Naive thymus-derived CD8-positive, alpha-beta T cell (primary cell): ENCODE measurements at regions not wholly inside any gene's neighbourhood (a gene's known extent, or its start where the extent isn't known, plus 50 kb on each side); places are given as distances from the start of the nearest gene placed in this dataset.
A peak's percentile ranks its signal among the peaks of the same experiment; 100 is the strongest.

Experiments
- ATAC-seq, 2 donors: fragments of 150-1000 bp; cut with Tn5 transposase in 1 of 2; sonication (Bioruptor Pico), chemical (Tn5 transposase) in 1 of 2; 1 replicate in 1 of 2; 2 replicates in 1 of 2; pipeline ENCODE4 v1.10.0; 2021; ENCODE audit warnings: mild to moderate bottlenecking in 2 of 2, moderate library complexity in 2 of 2
- POLR2A ChIA-PET: fragments of 350-600 bp; sonication (Branson Sonifier 250); formaldehyde crosslinking; loops from one replicate; lab custom pipeline; 2021; ENCODE audit warnings: antibody characterized with exemption; lab: Charles Lee
- DNase-seq, 10 donors: peaks; one replicate each; pipeline versions ENCODE4 v3.0.0 to v3.0.0-alpha.2; 2020 to 2022
- H3K27ac Mint-ChIP-seq, 10 donors: one replicate each; pipeline ENCODE4 v1.8.0; 2020 to 2022; ENCODE audit warnings: mild to moderate bottlenecking in 10 of 10, mixed read lengths in 10 of 10, moderate library complexity in 4 of 10, inconsistent platforms in 1 of 10
- H3K27me3 Mint-ChIP-seq, 5 donors: one replicate each; pipeline ENCODE4 v1.8.0; 2021 to 2022; ENCODE audit warnings: mixed read lengths in 5 of 5
- H3K36me3 Mint-ChIP-seq, 3 donors: one replicate each; pipeline ENCODE4 v1.8.0; 2020 to 2022; ENCODE audit warnings: mixed read lengths in 3 of 3, mild to moderate bottlenecking in 2 of 3, inconsistent platforms in 1 of 3
- H3K4me1 Mint-ChIP-seq, 4 donors: one replicate each; pipeline ENCODE4 v1.8.0; 2021 to 2022; ENCODE audit warnings: mixed read lengths in 4 of 4
- H3K4me3 Mint-ChIP-seq, 10 donors: one replicate each; pipeline ENCODE4 v1.8.0; 2020 to 2022; ENCODE audit warnings: mild to moderate bottlenecking in 10 of 10, mixed read lengths in 10 of 10, moderate library complexity in 6 of 10, inconsistent platforms in 1 of 10
- H3K9me3 Mint-ChIP-seq, 9 donors: one replicate each; pipeline ENCODE4 v1.8.0; 2020 to 2022; ENCODE audit warnings: mixed read lengths in 9 of 9, mild to moderate bottlenecking in 3 of 9, inconsistent platforms in 1 of 9, moderate library complexity in 1 of 9

DNA sequence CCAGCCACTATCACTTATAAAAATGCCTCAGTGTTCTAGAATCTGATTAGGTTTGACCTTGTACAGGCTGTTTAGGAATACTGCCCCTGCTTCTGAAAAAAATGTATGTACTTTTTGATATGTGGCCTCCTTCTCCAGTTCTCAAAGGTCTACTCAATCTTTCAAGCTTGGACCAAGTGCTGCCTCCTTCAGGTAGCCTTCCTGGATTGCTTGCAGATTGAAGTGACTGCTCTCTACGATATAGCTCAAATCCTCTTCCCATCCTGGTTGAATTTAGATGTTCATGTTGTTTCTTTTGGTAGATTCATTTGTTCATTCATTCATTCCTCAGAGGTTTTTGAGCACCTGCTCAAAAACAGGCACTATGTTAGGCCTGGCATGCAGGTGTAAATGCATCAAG, 77.2 kb upstream of the NPTX2 start:
- no peak for DNase-seq
- Mint-ChIP-seq H3K27me3 (peaks cover 0 to 15% (median 3%) of the 10 kb centered on the region in 5 donors), H3K27ac (no peak overlapping the region), H3K4me1 (no peaks in the 10 kb centered on the region), H3K9me3 (peaks cover 0 to 23% (median 9%) of the 10 kb centered on the region in 9 donors), H3K4me3 (no peak overlapping the region), H3K36me3 (peaks cover 0 to 2% (median 0%) of the 10 kb centered on the region in 3 donors)
- POLR2A ChIA-PET = no interaction called here
- ATAC-seq = no peak

DNA sequence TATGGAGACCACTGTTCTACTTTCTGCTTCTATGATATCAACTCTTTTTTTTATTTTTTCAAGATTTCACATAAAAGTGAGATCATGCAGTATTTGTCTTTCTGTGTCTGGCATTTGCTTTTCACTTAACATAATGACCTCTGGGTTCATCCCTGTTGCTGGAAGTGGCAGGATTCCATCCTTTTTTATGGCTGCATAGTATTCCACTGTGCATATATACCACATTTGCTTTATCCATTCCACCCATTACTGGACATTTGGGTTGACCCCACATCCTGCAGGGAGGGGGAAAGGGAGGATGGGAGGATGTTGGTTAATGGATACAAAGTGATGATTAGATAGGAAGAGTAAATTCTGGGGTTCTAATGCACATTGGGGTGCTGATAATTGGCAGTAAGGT, 80.3 kb upstream of the NPTX2 start:
- H3K9me3 Mint-ChIP-seq = peaks cover 8 to 34% (median 15%) of the 10 kb centered on the region in 9 donors

GRCh38 chr7:98534493-98534892, 82.6 kb upstream of the NPTX2 start:
- DNase-seq (no peak), ATAC-seq (no peak)
- Mint-ChIP-seq H3K4me1 (no peaks in the 10 kb centered on the region), H3K36me3 (peaks cover 0 to 14% (median 3%) of the 10 kb centered on the region in 3 donors), H3K27me3 (peaks cover 0 to 18% (median 0%) of the 10 kb centered on the region in 5 donors), H3K4me3 (no peak overlapping the region), H3K27ac (peak overlapping the region in 1 of 10 donors; percentile 40), H3K9me3 (peaks cover 14 to 34% (median 26%) of the 10 kb centered on the region in 9 donors)
- POLR2A ChIA-PET = no interaction called here

More for the DNA sequence above, 80.3 kb upstream of the NPTX2 start:
- H3K4me3 Mint-ChIP-seq = no peak overlapping the region
- POLR2A ChIA-PET = no interaction called here
- peaks cover 0 to 6% (median 3%) of the 10 kb centered on the region in 3 donors for H3K36me3 Mint-ChIP-seq
- H3K4me1 Mint-ChIP-seq = no peaks in the 10 kb centered on the region
- DNase-seq = no peak
- H3K27ac Mint-ChIP-seq = no peak overlapping the region
- H3K27me3 Mint-ChIP-seq = peaks cover 0 to 13% (median 0%) of the 10 kb centered on the region in 5 donors
- ATAC-seq = no peak

DNA sequence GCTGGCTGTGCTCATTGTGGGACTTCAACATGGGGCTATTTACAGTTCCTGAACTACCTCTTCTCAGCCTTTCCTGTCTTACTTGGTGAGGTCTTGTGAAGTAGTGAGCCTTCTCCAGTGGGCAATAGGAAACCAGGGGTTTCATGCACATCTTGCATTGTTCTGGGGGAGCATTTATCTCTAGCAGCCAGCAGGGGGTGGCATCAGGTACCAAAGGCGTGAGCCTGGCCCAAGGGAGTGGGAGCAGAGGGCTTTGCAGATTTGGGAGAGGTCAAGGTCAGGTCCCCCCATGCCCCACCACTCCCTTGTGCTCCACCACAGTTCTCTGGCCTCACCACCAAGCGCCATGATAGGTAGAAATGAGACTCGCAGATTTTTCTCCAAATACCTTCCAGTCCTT, 85.4 kb upstream of the NPTX2 start:
- Mint-ChIP-seq H3K4me3 (no peak overlapping the region), H3K36me3 (peaks cover 0 to 14% (median 2%) of the 10 kb centered on the region in 3 donors), H3K4me1 (no peaks in the 10 kb centered on the region), H3K9me3 (peaks cover 10 to 28% (median 22%) of the 10 kb centered on the region in 9 donors), H3K27ac (no peak overlapping the region), H3K27me3 (peaks cover 0 to 22% (median 0%) of the 10 kb centered on the region in 5 donors)
- no peak for ATAC-seq
- POLR2A ChIA-PET = no interaction called here
- DNase-seq = no peak

DNA sequence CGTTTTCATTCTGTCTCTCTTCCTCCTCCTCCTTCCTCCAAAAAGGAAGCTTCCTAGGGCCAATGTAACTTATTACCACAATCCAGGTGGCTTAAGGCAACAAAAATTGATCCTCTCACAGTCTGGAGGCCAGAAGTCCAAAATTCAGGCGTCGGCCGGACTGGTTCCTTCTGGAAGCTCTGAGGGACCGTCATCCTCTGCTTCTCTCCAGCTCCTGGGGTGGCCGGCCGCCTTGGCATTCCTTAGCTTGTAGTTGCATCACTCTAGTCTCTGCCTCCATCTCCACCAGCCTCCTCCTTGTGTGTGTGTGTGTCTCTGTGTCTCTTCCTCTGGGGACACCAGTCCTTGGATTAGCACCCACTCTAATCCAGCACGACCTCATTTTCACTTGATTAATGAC, 89.0 kb upstream of the NPTX2 start:
- ATAC-seq (no peak), DNase-seq (no peak)
- H3K9me3 Mint-ChIP-seq = peaks cover 8 to 27% (median 15%) of the 10 kb centered on the region in 9 donors
- peaks cover 0 to 14% (median 0%) of the 10 kb centered on the region in 3 donors for H3K36me3 Mint-ChIP-seq
- no peaks in the 10 kb centered on the region for H3K4me1 Mint-ChIP-seq
- POLR2A ChIA-PET = no interaction called here
- H3K27ac Mint-ChIP-seq = no peak overlapping the region
- peaks cover 0 to 26% (median 0%) of the 10 kb centered on the region in 5 donors for H3K27me3 Mint-ChIP-seq
- no peak overlapping the region for H3K4me3 Mint-ChIP-seq

GRCh38 chr7:98526059-98526458, 91.0 kb upstream of the NPTX2 start:
- DNase-seq = no peak
- Mint-ChIP-seq H3K27me3 (peaks cover 0 to 33% (median 7%) of the 10 kb centered on the region in 5 donors), H3K36me3 (peaks cover 0 to under 1% (median 0%) of the 10 kb centered on the region in 3 donors), H3K27ac (no peak overlapping the region), H3K4me3 (no peak overlapping the region), H3K4me1 (no peaks in the 10 kb centered on the region), H3K9me3 (peaks cover 0 to 10% (median 6%) of the 10 kb centered on the region in 9 donors)
- ATAC-seq = no peak
- POLR2A ChIA-PET = no interaction called here

- ATAC-seq (no peak), DNase-seq (no peak)
- Mint-ChIP-seq H3K36me3 (no peaks in the 10 kb centered on the region), H3K4me3 (no peak overlapping the region), H3K9me3 (peaks cover 0 to 3% (median 0%) of the 10 kb centered on the region in 9 donors), H3K27ac (no peak overlapping the region), H3K27me3 (peaks cover 0 to 23% (median 7%) of the 10 kb centered on the region in 5 donors), H3K4me1 (no peaks in the 10 kb centered on the region)
- POLR2A ChIA-PET = no interaction called here
These were observed 95.9 kb upstream of the NPTX2 start for GRCh38 chr7:98521089-98521692.

- Mint-ChIP-seq H3K4me1 (no peaks in the 10 kb centered on the region), H3K36me3 (no peaks in the 10 kb centered on the region), H3K27me3 (peaks cover 0 to 18% (median 7%) of the 10 kb centered on the region in 5 donors), H3K4me3 (no peak overlapping the region), H3K27ac (no peak overlapping the region), H3K9me3 (peaks cover 0 to 3% (median 0%) of the 10 kb centered on the region in 9 donors)
- no peak for ATAC-seq
- DNase-seq = no peak
- POLR2A ChIA-PET = no interaction called here
These were observed 96.6 kb upstream of the NPTX2 start for GRCh38 chr7:98520356-98520951.

GRCh38 chr7:98518159-98518947, 98.7 kb upstream of the NPTX2 start:
- ATAC-seq = no peak
- H3K4me3 Mint-ChIP-seq = no peak overlapping the region
- DNase-seq = no peak

DNA sequence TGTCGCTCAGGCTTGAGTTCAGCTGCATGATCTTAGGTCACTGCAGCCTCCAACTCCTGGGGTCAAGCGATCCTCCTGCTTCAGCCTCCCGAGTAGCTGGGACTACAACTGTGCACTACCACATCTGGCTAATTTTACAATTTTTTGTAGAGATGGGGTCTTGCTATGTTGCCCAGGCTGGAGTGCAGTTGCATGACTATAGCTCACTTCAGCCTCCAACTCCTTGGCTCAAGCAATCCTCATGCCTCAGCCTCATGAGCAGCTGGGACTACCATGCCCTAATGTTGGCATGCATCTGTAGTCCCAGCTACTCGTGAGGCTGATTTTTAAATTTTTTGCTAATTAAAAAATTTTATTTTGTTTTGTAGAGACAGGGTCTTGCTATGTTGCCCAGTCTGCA, 101.9 kb upstream of the NPTX2 start:
- peaks cover 2 to 18% (median 12%) of the 10 kb centered on the region in 5 donors for H3K27me3 Mint-ChIP-seq
- peaks cover 0 to 2% (median 0%) of the 10 kb centered on the region in 3 donors for H3K36me3 Mint-ChIP-seq
- ATAC-seq (no peak), DNase-seq (no peak)
- POLR2A ChIA-PET = no interaction called here
- no peak overlapping the region for H3K4me3 Mint-ChIP-seq
- peak overlapping the region in 1 of 10 donors; percentile 58 for H3K27ac Mint-ChIP-seq
- peaks cover 0 to 2% (median 0%) of the 10 kb centered on the region in 4 donors for H3K4me1 Mint-ChIP-seq
- H3K9me3 Mint-ChIP-seq = no peaks in the 10 kb centered on the region

More at GRCh38 chr7:98518159-98518947, 98.7 kb upstream of the NPTX2 start:
- Mint-ChIP-seq H3K27me3 (peaks cover 0 to 18% (median 7%) of the 10 kb centered on the region in 5 donors), H3K9me3 (peaks cover 0 to 2% (median 0%) of the 10 kb centered on the region in 9 donors), H3K27ac (no peak overlapping the region), H3K4me1 (peaks cover 0 to 2% (median 0%) of the 10 kb centered on the region in 4 donors), H3K36me3 (no peaks in the 10 kb centered on the region)
- POLR2A ChIA-PET = no interaction called here

DNA sequence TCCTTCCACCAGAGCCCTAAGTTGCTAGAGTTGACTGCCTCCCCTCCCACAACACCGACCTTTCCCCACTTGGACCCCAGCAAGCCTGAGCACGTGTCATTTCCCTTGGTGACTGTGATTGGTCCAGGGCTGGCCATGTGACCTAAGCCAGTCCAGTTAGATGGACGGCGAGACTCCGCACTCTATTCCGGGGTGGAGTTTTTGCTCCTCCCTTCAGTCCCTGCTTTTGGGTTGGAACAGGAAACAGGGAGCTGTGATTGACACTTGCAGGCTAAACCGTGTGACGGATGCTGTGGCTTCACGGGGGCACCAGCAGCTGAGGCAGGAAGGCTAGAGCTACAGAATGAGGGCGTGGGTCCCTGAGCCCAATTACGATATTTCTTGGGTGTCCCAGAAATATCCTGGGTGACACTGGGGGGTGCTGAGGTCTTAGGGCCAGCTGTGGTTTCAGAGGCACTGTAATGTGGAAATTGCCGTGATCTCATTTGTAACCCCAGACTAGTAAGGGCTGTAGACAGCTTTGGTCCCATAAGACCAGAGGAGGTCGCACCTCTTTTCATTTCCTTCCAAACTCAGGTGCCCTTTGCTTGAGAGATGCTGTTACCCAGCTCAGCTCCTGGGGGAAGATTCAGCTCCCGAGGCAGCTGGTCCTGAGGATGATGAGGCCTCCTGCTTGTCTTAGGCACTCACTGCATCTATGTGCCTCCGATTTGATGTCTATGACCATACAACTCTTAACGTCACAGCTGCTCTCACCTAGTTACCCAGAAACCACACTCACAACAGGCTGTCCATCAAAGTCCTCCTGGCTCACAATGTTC, 102.7 kb upstream of the NPTX2 start:
- H3K4me3 Mint-ChIP-seq = peak overlapping the region in 1 of 10 donors; percentile 51
- DNase-seq = peak in 1 of 10 donors; percentile 12
- H3K4me1 Mint-ChIP-seq = peaks cover 0 to 2% (median 0%) of the 10 kb centered on the region in 4 donors
- POLR2A ChIA-PET = interaction anchor here (0.7 kb wide), 1 partner anchor 11 kb away, joined by 9 read pairs; no protein-coding TSS in a partner anchor
- ATAC-seq = no peak
- H3K36me3 Mint-ChIP-seq = peaks cover 0 to 2% (median 0%) of the 10 kb centered on the region in 3 donors
- peak overlapping the region in 2 of 10 donors; percentile 80 to 85 for H3K27ac Mint-ChIP-seq
- no peaks in the 10 kb centered on the region for H3K9me3 Mint-ChIP-seq
- peaks cover 2 to 22% (median 12%) of the 10 kb centered on the region in 5 donors for H3K27me3 Mint-ChIP-seq

- POLR2A ChIA-PET = no interaction called here
- H3K4me3 Mint-ChIP-seq = no peak overlapping the region
- DNase-seq (no peak), ATAC-seq (no peak)
- peaks cover 2 to 26% (median 13%) of the 10 kb centered on the region in 5 donors for H3K27me3 Mint-ChIP-seq
- peaks cover 0 to 2% (median 0%) of the 10 kb centered on the region in 4 donors for H3K4me1 Mint-ChIP-seq
- peaks cover 0 to 26% (median 4%) of the 10 kb centered on the region in 9 donors for H3K9me3 Mint-ChIP-seq
- no peak overlapping the region for H3K27ac Mint-ChIP-seq
- peaks cover 0 to 2% (median 0%) of the 10 kb centered on the region in 3 donors for H3K36me3 Mint-ChIP-seq
These were observed 105.9 kb upstream of the NPTX2 start for GRCh38 chr7:98511175-98511574.
